ENCODE measurements at regions not wholly inside any gene's neighbourhood (a gene's known extent, or its start where the extent isn't known, plus 50 kb on each side); places are given as distances from the start of the nearest gene placed in this dataset.

DNA sequence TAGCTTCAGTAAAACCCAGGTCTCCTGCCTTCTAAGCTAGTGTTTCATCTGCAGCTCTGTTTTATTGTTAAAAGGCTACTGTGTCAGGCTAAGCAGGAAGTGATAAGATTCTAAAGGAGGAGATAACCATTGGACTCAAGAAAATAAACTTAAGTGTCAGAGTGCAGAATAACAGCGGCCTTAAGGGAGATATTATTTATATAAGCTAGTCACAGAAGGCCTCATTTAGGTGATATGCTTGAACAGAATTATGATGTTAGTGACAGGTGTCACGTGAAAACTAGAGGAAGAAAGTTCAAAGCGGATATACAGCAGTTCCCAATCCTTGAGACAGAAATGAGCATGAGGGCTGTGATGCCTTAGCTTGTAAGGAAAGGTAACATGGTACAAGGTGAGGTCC lies 373.4 kb downstream of the FOXG1 start:
- CTCF ChIA-PET (ENCODE audit: low intra/inter-chr PET ratio) = no interaction called here
- TF ChIP-seq, protein P1, sequence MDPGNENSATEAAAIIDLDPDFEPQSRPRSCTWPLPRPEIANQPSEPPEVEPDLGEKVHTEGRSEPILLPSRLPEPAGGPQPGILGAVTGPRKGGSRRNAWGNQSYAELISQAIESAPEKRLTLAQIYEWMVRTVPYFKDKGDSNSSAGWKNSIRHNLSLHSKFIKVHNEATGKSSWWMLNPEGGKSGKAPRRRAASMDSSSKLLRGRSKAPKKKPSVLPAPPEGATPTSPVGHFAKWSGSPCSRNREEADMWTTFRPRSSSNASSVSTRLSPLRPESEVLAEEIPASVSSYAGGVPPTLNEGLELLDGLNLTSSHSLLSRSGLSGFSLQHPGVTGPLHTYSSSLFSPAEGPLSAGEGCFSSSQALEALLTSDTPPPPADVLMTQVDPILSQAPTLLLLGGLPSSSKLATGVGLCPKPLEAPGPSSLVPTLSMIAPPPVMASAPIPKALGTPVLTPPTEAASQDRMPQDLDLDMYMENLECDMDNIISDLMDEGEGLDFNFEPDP (CRISPR knock-in tag; IDR thresholded peaks at IDR 0.05) = no peak
- TF ChIP-seq, protein P2, sequence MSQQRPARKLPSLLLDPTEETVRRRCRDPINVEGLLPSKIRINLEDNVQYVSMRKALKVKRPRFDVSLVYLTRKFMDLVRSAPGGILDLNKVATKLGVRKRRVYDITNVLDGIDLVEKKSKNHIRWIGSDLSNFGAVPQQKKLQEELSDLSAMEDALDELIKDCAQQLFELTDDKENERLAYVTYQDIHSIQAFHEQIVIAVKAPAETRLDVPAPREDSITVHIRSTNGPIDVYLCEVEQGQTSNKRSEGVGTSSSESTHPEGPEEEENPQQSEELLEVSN (IDR thresholded peaks at IDR 0.05; ENCODE audit: borderline replicate concordance in 1 of 2, extremely low read depth in 1 of 2, insufficient read depth in 1 of 2, insufficient read length in 1 of 2, low read depth in 1 of 2, low read length in 1 of 2, poor library complexity in 1 of 2, severe bottlenecking in 1 of 2) = no peak
- TF ChIP-seq RBM22 (IDR thresholded peaks at IDR 0.05; ENCODE audit: low read depth, low read length, poor library complexity, severe bottlenecking) (no peak), NCOA6 (IDR thresholded peaks at IDR 0.05) (no peak), NR4A1 (CRISPR knock-in tag; IDR thresholded peaks at IDR 0.05) (no peak), NR4A1 (tag; IDR thresholded peaks at IDR 0.05) (no peak), TOE1 (IDR thresholded peaks at IDR 0.05; ENCODE audit: borderline replicate concordance) (no peak), TOE1 (CRISPR knock-in tag; IDR thresholded peaks at IDR 0.05; ENCODE audit: borderline replicate concordance, low read depth) (no peak), EP400 (IDR thresholded peaks at IDR 0.05) (no peak), ARID1B (IDR thresholded peaks at IDR 0.05) (no peak)

More for the DNA sequence above, 373.4 kb downstream of the FOXG1 start:
- 0% methylated on average over 3 of the region's 3 CpGs for WGBS (ENCODE audit: insufficient coverage, low coverage, missing lambda C conversion rate)
- Histone ChIP-seq H3K36me3 (ENCODE audit: control insufficient read depth, insufficient read depth, low read length) (no peaks in the 10 kb centered on the region), H3K4me1 (replicated peaks in 1 of 2; ENCODE audit: control insufficient read depth in 2 of 2, insufficient read depth in 2 of 2, low read length in 2 of 2) (no peaks in the 10 kb centered on the region), H3K27ac (ENCODE audit: extremely low read depth, low read depth, low read length) (no peak overlapping the region), H3K9me3 (replicated peaks; ENCODE audit: control insufficient read depth, insufficient read depth, low read depth, low read length) (no peaks in the 10 kb centered on the region), H3K4me3 (no peak overlapping the region), H3K9me1 (ENCODE audit: control insufficient read depth, insufficient read depth, low read length) (no peaks in the 10 kb centered on the region), H3K9ac (ENCODE audit: insufficient read depth in 1 of 2, low read depth in 2 of 2, low read length in 2 of 2) (no peak overlapping the region), H3K27me3 (ENCODE audit: control insufficient read depth in 2 of 2, insufficient read depth in 2 of 2, low read length in 2 of 2) (no peaks in the 10 kb centered on the region), H2AFZ (ENCODE audit: low read depth, low read length) (no peak overlapping the region), H3K4me2 (ENCODE audit: insufficient read depth, low read length) (no peak overlapping the region), H4K20me1 (replicated peaks; ENCODE audit: control insufficient read depth, insufficient read depth, low read length) (no peaks in the 10 kb centered on the region), H3K79me2 (ENCODE audit: control insufficient read depth, insufficient read depth, low read length) (no peaks in the 10 kb centered on the region)
- BruUV-seq (replicated peaks) = no TSS peak
- in situ Hi-C loops (cut with MboI) = no loop called here
- ATAC-seq (no peak), FAIRE-seq (no peak), DNase-seq (ENCODE audit: extremely low read depth in 1 of 4, low spot score in 3 of 4) (no peak)
- intact Hi-C loops (cut with micrococcal nuclease) = no loop called here
- POLR2A ChIA-PET = no interaction called here
